ENCODE measurements at regions not wholly inside any gene's neighbourhood (a gene's known extent, or its start where the extent isn't known, plus 50 kb on each side); places are given as distances from the start of the nearest gene placed in this dataset.

DNA sequence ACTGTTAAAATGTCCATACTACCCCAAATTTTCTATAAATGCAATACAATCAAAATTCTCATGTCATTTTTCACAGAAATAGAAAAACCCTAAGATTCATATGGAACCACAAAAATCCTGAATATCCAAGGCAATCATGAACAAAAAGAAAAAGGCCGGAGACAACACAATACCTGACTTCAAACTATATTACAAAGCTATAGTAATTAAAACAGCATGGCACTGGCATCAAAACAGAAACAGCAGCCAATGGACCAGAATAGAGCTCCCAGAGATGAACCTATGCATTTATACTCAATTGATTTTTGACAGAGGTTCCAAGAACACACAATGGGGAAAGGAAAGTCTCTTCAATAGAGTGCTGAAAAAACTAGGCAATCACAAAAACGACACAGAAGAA is 128.8 kb downstream of the SDHAF3 start:
- TF ChIP-seq TCF12 (IDR thresholded peaks at IDR 0.05; ENCODE audit: low read depth) (no peak), EGR1 (IDR thresholded peaks at IDR 0.05) (no peak), EP300 (IDR thresholded peaks at IDR 0.05; ENCODE audit: borderline replicate concordance) (no peak), CREB1 (IDR thresholded peaks at IDR 0.05; ENCODE audit: low read depth) (no peak), NFIC (IDR thresholded peaks at IDR 0.05) (no peak), FOXM1 (IDR thresholded peaks at IDR 0.05; ENCODE audit: borderline replicate concordance, low read depth) (no peak), RAD21 (IDR thresholded peaks at IDR 0.05; ENCODE audit: low read depth) (no peak), TEAD4 (IDR thresholded peaks at IDR 0.05) (no peak), TAF1 (IDR thresholded peaks at IDR 0.05; ENCODE audit: low read depth) (no peak)
- TF ChIP-seq, protein P1, sequence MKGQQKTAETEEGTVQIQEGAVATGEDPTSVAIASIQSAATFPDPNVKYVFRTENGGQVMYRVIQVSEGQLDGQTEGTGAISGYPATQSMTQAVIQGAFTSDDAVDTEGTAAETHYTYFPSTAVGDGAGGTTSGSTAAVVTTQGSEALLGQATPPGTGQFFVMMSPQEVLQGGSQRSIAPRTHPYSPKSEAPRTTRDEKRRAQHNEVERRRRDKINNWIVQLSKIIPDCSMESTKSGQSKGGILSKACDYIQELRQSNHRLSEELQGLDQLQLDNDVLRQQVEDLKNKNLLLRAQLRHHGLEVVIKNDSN (IDR thresholded peaks at IDR 0.05): no peak
- TF ChIP-seq, protein P2, sequence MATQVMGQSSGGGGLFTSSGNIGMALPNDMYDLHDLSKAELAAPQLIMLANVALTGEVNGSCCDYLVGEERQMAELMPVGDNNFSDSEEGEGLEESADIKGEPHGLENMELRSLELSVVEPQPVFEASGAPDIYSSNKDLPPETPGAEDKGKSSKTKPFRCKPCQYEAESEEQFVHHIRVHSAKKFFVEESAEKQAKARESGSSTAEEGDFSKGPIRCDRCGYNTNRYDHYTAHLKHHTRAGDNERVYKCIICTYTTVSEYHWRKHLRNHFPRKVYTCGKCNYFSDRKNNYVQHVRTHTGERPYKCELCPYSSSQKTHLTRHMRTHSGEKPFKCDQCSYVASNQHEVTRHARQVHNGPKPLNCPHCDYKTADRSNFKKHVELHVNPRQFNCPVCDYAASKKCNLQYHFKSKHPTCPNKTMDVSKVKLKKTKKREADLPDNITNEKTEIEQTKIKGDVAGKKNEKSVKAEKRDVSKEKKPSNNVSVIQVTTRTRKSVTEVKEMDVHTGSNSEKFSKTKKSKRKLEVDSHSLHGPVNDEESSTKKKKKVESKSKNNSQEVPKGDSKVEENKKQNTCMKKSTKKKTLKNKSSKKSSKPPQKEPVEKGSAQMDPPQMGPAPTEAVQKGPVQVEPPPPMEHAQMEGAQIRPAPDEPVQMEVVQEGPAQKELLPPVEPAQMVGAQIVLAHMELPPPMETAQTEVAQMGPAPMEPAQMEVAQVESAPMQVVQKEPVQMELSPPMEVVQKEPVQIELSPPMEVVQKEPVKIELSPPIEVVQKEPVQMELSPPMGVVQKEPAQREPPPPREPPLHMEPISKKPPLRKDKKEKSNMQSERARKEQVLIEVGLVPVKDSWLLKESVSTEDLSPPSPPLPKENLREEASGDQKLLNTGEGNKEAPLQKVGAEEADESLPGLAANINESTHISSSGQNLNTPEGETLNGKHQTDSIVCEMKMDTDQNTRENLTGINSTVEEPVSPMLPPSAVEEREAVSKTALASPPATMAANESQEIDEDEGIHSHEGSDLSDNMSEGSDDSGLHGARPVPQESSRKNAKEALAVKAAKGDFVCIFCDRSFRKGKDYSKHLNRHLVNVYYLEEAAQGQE (IDR thresholded peaks at IDR 0.05; ENCODE audit: low read depth): no peak
- TF ChIP-seq, protein P3, sequence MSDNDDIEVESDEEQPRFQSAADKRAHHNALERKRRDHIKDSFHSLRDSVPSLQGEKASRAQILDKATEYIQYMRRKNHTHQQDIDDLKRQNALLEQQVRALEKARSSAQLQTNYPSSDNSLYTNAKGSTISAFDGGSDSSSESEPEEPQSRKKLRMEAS (IDR thresholded peaks at IDR 0.05): no peak

DNA sequence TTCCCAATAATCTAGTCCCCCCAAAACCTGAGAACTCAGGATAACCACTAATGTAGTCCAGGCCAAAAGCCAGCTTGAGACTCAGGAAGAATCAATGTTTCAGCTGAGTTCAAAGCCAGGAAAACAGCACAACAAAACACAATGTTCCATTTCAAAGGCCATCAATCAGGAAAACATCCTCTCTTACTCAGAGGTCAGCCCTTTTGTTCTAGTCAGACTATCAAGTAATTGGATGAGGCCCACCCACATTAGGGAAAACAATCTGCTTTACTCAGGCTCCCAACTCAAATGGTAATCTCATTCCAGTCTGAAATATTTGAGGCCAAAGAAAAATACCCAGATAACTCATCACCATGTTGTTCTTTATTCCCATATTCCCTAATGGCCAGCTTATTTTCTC is 152.2 kb downstream of the SDHAF3 start:
- TF ChIP-seq, protein P3 (IDR thresholded peaks at IDR 0.05): no peak
- TF ChIP-seq EGR1 (IDR thresholded peaks at IDR 0.05) (no peak), EP300 (IDR thresholded peaks at IDR 0.05; ENCODE audit: borderline replicate concordance) (no peak)

DNA sequence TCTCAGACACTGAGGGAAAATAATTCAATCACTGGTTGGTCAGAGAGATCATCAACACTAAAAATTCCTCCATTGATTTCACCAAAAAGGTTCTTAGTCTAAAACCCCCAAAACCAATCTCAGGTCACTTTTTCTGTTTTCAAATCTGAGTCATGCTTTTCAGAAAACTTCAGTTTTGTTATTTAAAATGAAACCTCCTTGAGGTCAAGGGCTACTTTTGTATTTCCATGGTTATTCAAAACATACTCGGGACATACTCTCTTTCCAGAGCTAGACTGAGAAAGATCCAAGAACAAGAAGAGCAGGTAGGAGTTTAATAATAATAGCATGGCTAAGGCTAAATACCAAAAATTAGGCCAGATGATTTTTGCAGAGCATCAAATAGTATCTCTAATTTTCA is 152.8 kb downstream of the SDHAF3 start:
- TF ChIP-seq TEAD4 (IDR thresholded peaks at IDR 0.05): no peak
- TF ChIP-seq, protein P2 (IDR thresholded peaks at IDR 0.05; ENCODE audit: low read depth): no peak
- TF ChIP-seq ZBTB7A (IDR thresholded peaks at IDR 0.05; ENCODE audit: low read depth): no peak
- no peak for TF ChIP-seq CREB1 (IDR thresholded peaks at IDR 0.05; ENCODE audit: low read depth)
- TF ChIP-seq CEBPB (IDR thresholded peaks at IDR 0.05): no peak

DNA sequence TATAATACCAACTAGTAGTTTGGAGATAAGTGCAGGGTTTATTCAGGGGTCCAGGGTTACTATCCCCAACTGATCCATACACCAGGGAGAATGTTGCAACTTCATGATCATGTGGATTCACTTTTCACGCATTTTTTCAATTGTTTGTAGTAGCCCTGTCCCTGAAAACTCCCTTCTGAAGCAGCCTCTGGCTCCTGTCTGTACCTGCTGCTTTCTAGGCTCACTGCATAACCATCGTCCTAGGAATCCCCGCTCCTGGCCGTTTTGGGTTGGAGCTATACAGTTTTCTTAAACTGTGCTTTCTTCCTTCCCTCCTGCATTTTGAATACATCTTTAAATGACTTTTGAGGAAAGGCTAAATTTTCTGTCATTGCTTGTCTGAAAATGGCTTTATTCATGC is 154.1 kb downstream of the SDHAF3 start:
- TF ChIP-seq TAF1 (IDR thresholded peaks at IDR 0.05; ENCODE audit: low read depth) (no peak), TEAD4 (IDR thresholded peaks at IDR 0.05) (no peak), ZBTB7A (IDR thresholded peaks at IDR 0.05; ENCODE audit: low read depth) (no peak), TCF12 (IDR thresholded peaks at IDR 0.05; ENCODE audit: low read depth) (no peak), EP300 (IDR thresholded peaks at IDR 0.05; ENCODE audit: borderline replicate concordance) (no peak)
- TF ChIP-seq, protein P3 (IDR thresholded peaks at IDR 0.05): no peak

DNA sequence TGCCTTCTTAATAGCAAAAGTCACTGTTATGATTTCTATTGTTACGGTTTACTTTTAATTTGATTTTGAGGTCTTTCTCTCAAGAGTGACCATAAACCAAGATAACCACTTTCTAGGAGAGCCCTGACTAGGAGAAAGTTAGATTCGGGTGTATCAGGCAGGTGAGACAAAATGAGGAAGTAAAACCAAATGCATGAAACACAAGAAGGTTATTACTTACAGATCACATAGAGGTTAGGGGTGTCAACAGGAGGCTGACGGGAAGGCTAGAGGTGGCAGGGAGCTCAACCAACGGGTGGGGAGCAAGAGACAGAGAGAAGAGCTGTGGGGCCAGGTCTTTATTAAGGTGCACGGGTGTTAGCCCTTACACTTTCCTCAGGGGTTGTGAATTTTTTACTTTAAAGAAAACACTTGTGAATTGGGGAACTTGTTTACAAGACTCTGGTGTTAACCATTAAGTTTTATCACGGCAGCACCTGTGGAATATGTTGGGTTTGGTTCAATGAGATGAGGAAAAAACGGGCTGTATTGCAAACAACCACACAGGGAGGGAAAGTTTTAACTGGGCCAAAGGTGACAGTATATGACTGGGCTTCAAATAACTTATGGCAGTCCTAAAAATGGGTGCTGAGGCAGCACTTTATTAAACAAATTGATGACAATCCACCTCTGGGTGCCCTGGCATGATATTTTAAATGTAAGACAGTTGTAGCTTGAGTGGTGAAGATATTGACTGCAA is 154.9 kb downstream of the SDHAF3 start:
- no peak for TF ChIP-seq FOXM1 (IDR thresholded peaks at IDR 0.05; ENCODE audit: borderline replicate concordance, low read depth)
- TF ChIP-seq CEBPB (IDR thresholded peaks at IDR 0.05): no peak
- TF ChIP-seq RAD21 (IDR thresholded peaks at IDR 0.05; ENCODE audit: low read depth): no peak
- TF ChIP-seq, protein P1 (IDR thresholded peaks at IDR 0.05): no peak
- no peak for TF ChIP-seq TAF1 (IDR thresholded peaks at IDR 0.05; ENCODE audit: low read depth)
- no peak for TF ChIP-seq YY1 (IDR thresholded peaks at IDR 0.05; ENCODE audit: low read depth)
- TF ChIP-seq ZBTB7A (IDR thresholded peaks at IDR 0.05; ENCODE audit: low read depth): no peak
- TF ChIP-seq EP300 (IDR thresholded peaks at IDR 0.05; ENCODE audit: borderline replicate concordance): no peak
- no peak for TF ChIP-seq EGR1 (IDR thresholded peaks at IDR 0.05)
- TF ChIP-seq, protein P3 (IDR thresholded peaks at IDR 0.05): no peak
- no peak for TF ChIP-seq TCF12 (IDR thresholded peaks at IDR 0.05; ENCODE audit: low read depth)
- TF ChIP-seq, protein P2 (IDR thresholded peaks at IDR 0.05; ENCODE audit: low read depth): no peak
- no peak for TF ChIP-seq CREB1 (IDR thresholded peaks at IDR 0.05; ENCODE audit: low read depth)
- TF ChIP-seq NFIC (IDR thresholded peaks at IDR 0.05): no peak
- no peak for TF ChIP-seq TEAD4 (IDR thresholded peaks at IDR 0.05)
